ENCODE measurements at regions not wholly inside any gene's neighbourhood (a gene's known extent, or its start where the extent isn't known, plus 50 kb on each side); places are given as distances from the start of the nearest gene placed in this dataset.
"Not testable (repeated sequence)": the region's sequence is repeated elsewhere in the genome, so short reads cannot be mapped to it uniquely, and the experiment has no call there.

DNA sequence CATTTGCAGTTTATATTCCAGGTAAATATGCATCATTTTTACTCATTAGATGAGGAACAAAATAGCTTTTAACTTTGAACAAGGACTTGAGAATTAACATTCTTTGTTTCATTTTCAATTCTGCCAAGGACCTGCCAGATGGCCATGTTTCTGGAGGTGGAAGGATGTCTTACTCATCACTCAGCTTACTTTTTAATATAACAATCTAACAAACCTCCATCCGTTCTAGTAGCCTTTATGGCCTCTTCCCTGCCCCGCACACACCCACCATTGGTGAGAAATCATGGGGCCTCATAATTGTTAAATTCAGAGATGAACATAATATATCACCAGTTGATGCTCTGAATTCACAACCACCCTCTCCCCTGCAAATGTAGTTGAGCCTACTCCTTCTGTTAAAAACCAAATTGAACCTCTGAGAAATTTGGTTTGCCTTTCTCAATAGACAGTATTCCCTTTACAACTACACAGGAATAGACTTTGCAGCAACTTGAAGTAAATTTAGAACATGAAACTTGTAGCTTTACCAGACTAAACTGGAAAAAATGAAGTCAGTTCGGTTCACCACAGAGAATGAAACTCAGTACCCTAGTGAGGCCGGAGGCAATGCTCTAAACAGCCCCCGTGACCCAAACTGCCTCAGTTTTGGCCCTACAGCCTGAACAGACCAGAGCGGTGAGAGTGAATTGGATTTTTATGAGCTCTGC lies 50.1 kb upstream of the ACSL4 start:
- DNase-seq (ENCODE audit: low spot score in 2 of 2), result no peak
- intact Hi-C loops (cut with DNase I; ENCODE audit: low total_unique reads), result no loop called here

DNA sequence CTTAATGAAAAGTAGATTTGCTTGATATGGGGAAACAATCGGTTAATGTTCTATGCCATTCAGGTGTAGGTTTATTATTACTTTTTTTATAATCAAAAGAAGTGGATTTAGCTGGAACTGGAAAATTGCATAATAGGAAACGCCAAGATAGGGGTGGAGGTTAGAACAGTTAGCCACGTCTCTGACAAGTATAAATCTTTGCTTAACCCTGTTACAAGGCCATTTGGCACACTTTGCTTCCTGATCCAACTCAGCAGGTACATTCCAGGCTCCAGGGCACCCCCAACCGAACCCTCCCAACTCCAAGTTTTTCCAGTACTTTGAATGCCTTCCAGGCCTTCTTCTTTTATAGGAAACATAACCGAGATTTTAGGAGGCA lies 50.6 kb upstream of the ACSL4 start:
- intact Hi-C loops (cut with DNase I; ENCODE audit: low total_unique reads), result no loop called here
- Histone ChIP-seq H3K4me1 (no peaks in the 10 kb centered on the region), H3K27me3 (peaks cover 0 to 32% of the 10 kb centered on the region in 2 donors), H3K27ac (peak overlapping the region; percentile 27 to 62), H3K36me3 (no peaks in the 10 kb centered on the region), H3K4me3 (no peak overlapping the region), H3K9me3 (no peaks in the 10 kb centered on the region)
- TF ChIP-seq, protein P1, sequence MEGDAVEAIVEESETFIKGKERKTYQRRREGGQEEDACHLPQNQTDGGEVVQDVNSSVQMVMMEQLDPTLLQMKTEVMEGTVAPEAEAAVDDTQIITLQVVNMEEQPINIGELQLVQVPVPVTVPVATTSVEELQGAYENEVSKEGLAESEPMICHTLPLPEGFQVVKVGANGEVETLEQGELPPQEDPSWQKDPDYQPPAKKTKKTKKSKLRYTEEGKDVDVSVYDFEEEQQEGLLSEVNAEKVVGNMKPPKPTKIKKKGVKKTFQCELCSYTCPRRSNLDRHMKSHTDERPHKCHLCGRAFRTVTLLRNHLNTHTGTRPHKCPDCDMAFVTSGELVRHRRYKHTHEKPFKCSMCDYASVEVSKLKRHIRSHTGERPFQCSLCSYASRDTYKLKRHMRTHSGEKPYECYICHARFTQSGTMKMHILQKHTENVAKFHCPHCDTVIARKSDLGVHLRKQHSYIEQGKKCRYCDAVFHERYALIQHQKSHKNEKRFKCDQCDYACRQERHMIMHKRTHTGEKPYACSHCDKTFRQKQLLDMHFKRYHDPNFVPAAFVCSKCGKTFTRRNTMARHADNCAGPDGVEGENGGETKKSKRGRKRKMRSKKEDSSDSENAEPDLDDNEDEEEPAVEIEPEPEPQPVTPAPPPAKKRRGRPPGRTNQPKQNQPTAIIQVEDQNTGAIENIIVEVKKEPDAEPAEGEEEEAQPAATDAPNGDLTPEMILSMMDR (IDR thresholded peaks at IDR 0.05), result no peak
- TF ChIP-seq POLR2AphosphoS5 (IDR thresholded peaks at IDR 0.05) (no peak), POLR2A (IDR thresholded peaks at IDR 0.05) (no peak)
- DNase-seq (ENCODE audit: low spot score in 2 of 2), result peak in 1 of 2 donors; percentile 65

More for the DNA sequence above, 50.1 kb upstream of the ACSL4 start:
- H3K36me3 ChIP-seq, result no peaks in the 10 kb centered on the region
- H3K4me3 ChIP-seq, result no peak overlapping the region
- H3K27me3 ChIP-seq, result peaks cover 0 to 27% of the 10 kb centered on the region in 2 donors
- TF ChIP-seq, protein P1 (IDR thresholded peaks at IDR 0.05), result no peak
- TF ChIP-seq POLR2A (IDR thresholded peaks at IDR 0.05), result no peak
- TF ChIP-seq POLR2AphosphoS5 (IDR thresholded peaks at IDR 0.05), result no peak
- peak overlapping the region; percentile 27 to 62 for H3K27ac ChIP-seq
- H3K4me1 ChIP-seq, result no peaks in the 10 kb centered on the region
- no peaks in the 10 kb centered on the region for H3K9me3 ChIP-seq

DNA sequence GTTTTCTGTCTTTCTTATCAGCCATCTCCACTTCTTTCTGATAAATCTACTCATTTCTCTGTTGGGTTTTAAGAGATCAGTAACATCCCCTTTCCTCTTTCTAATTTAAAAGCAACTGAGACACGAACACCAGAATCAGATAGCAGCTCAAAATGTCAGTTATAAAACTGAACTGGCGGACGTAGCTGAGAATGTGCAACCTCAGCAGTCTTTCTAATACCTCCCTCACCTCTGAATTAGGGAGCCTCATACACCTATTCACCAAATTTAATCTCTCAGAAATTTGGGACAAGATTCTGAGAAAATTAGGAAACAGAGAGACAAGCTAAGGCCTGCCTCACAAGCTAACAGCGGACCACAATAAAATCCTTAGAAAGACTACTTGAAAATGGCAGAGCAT lies 52.0 kb upstream of the ACSL4 start:
- TF ChIP-seq POLR2AphosphoS5 (IDR thresholded peaks at IDR 0.05), result no peak
- TF ChIP-seq, protein P1 (IDR thresholded peaks at IDR 0.05), result no peak
- no peak for TF ChIP-seq POLR2A (IDR thresholded peaks at IDR 0.05)
- H3K27me3 ChIP-seq, result peaks cover 0 to 39% of the 10 kb centered on the region in 2 donors
- H3K4me1 ChIP-seq, result no peaks in the 10 kb centered on the region
- no peak for DNase-seq (ENCODE audit: low spot score in 2 of 2)
- H3K36me3 ChIP-seq, result no peaks in the 10 kb centered on the region
- no peak overlapping the region for H3K4me3 ChIP-seq
- no peaks in the 10 kb centered on the region for H3K9me3 ChIP-seq
- no peak overlapping the region for H3K27ac ChIP-seq
- intact Hi-C loops (cut with DNase I; ENCODE audit: low total_unique reads), result no loop called here

DNA sequence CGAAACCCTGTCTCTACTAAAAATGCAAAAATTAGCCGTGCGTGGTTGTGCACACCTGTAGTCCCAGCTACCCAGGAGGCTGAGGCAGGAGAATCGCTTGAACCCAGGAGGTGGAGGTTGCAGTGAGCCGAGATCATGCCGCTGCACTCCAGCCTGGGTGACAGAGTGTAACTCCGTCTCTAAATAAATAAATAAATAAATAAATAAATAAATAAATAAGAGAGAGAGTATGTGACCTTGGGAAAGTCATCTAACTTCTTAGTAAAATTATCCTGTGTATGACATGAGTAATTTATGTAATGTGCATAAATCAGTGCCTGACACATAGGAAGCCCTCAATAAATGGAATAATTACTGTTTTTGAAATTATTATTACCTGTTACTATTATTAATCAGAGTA lies 57.5 kb upstream of the ACSL4 start:
- intact Hi-C loops (cut with DNase I; ENCODE audit: low total_unique reads); H3K9me3 ChIP-seq; H3K27ac ChIP-seq; H3K4me3 ChIP-seq; DNase-seq (ENCODE audit: low spot score in 2 of 2); H3K36me3 ChIP-seq; H3K4me1 ChIP-seq: not testable (repeated sequence)
- peaks cover 0 to 57% of the 10 kb centered on the region in 2 donors for H3K27me3 ChIP-seq

DNA sequence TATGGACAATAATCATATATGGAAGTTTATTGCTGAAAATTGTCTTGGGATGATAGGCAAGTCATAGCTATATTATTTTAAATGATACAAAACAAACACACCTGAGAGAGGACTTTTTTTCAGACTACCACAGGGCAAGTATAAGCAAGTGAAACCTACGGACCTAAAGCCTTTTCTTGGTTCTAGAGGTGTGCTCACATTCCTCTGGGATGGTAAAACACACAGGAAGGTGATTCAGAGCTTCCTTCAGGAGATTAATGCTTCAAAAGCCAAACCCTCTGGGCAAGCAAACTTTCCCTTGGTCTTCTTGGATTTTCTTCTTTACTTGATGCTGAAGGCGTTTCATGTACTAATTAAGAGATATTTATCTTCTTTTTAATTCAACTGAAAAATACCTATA lies 60.1 kb upstream of the ACSL4 start:
- intact Hi-C loops (cut with DNase I; ENCODE audit: low total_unique reads), result no loop called here

More for the DNA sequence above, 60.1 kb upstream of the ACSL4 start:
- peaks cover 0 to 51% of the 10 kb centered on the region in 2 donors for H3K27me3 ChIP-seq
- TF ChIP-seq POLR2AphosphoS5 (IDR thresholded peaks at IDR 0.05) (no peak), POLR2A (IDR thresholded peaks at IDR 0.05) (no peak)
- TF ChIP-seq, protein P1 (IDR thresholded peaks at IDR 0.05), result no peak
- H3K27ac ChIP-seq, result no peak overlapping the region
- H3K36me3 ChIP-seq, result no peaks in the 10 kb centered on the region
- DNase-seq (ENCODE audit: low spot score in 2 of 2), result no peak
- H3K4me3 ChIP-seq, result no peak overlapping the region
- H3K4me1 ChIP-seq, result no peaks in the 10 kb centered on the region
- no peaks in the 10 kb centered on the region for H3K9me3 ChIP-seq
